ENCODE measurements at regions not wholly inside any gene's neighbourhood (a gene's known extent, or its start where the extent isn't known, plus 50 kb on each side); places are given as distances from the start of the nearest gene placed in this dataset.

DNA sequence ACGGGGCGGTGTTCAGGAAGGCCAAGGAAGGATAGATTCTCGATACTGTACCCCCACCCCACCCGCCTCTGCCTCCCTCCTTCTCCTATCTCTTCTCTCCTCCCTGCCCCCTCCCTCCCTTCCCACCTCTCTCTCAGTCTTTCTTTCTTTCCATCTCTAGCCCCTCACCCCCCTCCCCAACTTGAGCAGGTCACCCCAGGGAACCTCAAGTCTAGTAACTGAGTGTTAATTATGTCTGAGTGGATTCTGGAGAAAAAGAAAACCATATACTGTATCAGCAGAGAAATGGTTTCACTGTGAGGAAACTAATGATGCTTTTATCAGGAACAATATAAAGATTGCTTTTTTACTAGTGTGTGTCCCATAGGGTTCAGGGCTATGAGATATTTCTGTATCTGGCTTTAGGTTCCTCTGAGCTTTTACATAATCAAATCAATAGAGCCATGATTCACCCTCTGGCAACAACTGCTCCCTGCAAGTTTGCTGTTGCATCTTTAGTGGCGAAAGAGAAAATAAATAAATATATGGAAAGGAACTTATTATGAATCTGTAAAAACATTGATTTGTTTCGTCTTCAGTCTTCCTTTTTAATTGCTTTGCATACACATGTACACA is 639.7 kb downstream of the CCDC171 start:
- TF ChIP-seq, protein P1, sequence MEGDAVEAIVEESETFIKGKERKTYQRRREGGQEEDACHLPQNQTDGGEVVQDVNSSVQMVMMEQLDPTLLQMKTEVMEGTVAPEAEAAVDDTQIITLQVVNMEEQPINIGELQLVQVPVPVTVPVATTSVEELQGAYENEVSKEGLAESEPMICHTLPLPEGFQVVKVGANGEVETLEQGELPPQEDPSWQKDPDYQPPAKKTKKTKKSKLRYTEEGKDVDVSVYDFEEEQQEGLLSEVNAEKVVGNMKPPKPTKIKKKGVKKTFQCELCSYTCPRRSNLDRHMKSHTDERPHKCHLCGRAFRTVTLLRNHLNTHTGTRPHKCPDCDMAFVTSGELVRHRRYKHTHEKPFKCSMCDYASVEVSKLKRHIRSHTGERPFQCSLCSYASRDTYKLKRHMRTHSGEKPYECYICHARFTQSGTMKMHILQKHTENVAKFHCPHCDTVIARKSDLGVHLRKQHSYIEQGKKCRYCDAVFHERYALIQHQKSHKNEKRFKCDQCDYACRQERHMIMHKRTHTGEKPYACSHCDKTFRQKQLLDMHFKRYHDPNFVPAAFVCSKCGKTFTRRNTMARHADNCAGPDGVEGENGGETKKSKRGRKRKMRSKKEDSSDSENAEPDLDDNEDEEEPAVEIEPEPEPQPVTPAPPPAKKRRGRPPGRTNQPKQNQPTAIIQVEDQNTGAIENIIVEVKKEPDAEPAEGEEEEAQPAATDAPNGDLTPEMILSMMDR (conservative IDR thresholded peaks at IDR 0.05; ENCODE audit: low read length), result no peak
- DNase-seq (ENCODE audit: low read depth), result peak; percentile 61
- H3K4me3 ChIP-seq (ENCODE audit: low read length), result no peak overlapping the region

DNA sequence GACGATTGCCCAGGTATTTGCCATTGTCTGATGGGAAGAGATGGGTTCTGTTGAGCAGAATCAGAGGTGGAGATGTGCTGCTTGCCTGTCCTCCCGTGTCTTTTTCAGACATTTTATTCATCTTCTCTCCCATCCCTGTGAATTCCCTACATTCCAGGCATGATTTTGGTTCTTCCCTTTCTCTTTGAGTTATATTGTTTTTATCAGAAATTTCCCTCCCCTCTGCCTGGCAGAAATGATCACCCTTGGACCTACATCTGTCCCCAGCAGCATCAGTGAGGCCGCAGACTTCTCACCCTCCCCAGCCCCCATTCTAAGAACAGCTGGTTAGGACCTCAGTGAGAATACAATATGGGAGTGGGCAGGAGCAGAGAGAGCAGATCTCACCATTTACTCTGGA is 640.2 kb downstream of the CCDC171 start:
- peak; percentile 41 for DNase-seq (ENCODE audit: low read depth)

DNA sequence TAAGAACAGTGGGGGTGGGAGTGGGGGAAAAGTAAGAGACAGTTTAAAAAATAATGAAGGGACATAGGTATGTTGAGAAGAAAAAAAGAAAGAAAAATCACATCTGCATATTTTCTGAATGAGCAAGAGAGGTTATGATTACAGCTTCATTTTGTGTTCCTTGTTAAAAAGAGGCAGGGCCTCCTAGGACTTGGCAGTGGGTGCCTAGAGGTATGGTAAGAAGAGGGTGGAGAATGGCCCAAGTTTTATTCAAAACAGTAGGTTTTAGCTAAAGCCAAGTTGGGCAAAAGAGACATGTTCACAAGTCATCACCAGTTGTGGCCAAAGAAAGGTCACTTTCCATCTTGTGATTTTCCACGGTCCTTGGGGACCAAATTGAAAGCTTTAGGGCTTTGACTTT is 643.4 kb downstream of the CCDC171 start:
- TF ChIP-seq, protein P1 (conservative IDR thresholded peaks at IDR 0.05; ENCODE audit: low read length), result no peak
- no peak for DNase-seq (ENCODE audit: low read depth)
- no peak overlapping the region for H3K4me3 ChIP-seq (ENCODE audit: low read length)

More for the DNA sequence above, 640.2 kb downstream of the CCDC171 start:
- no peak overlapping the region for H3K4me3 ChIP-seq (ENCODE audit: low read length)
- TF ChIP-seq, protein P1 (conservative IDR thresholded peaks at IDR 0.05; ENCODE audit: low read length), result no peak

DNA sequence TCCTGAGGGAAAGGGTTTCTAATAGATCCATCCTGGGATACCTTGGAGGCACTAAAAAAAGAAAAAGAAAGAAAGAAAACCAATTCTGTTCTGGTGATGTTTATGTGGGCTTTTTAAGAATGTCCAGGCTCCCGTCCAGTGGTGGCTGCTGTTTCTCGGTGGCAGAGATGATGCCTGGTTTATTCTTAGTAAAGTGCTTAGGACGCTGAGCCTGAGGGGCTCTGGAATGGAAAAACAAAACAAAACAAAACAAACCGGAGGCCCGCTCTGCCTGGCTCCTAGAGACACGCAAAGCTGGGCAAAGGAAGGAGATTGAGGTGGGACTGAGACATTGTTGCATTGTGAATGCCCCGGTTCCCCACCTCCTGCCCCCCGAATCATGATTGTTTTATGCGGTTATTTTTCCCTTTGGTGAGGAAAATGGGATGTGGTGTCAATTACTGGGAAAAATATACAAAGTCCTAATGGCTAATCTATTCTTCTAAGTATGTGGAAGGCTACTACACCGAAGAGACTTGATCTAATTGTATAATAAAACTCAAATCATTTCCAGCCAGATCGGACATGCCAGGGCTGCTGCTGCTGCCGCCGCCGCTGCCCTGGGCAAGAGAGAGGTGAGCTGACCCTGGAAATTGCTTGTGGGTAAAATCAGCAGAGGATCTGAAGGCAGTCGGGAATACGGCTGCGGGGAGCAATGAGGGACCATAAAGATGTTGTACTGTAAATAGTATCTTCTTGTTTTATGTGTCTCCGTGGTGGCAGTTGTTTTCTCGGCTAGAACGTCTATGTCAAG is 644.9 kb downstream of the CCDC171 start:
- TF ChIP-seq, protein P1 (conservative IDR thresholded peaks at IDR 0.05; ENCODE audit: low read length), result no peak
- DNase-seq (ENCODE audit: low read depth), result peak; percentile 46
- H3K4me3 ChIP-seq (ENCODE audit: low read length), result no peak overlapping the region

DNA sequence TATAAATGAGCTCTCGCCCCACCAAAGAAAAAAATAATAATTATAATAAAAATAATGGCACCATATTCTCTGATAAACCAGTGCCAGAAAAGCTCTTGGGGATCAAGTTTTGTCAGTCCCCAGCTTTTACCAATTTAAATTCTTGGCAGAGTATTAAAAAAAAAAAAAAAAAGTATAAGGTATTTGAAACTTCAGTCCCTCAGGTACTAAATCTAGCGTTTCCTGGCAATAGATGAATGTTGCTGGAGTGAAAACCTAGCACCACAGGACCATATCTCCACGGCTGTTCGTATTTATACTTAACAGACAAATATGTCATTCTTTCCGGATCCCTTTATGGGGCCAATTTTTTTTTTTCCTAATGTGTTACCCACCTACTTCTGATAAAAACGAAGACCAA is 646.2 kb downstream of the CCDC171 start:
- DNase-seq (ENCODE audit: low read depth), result no peak
- no peak overlapping the region for H3K4me3 ChIP-seq (ENCODE audit: low read length)
- TF ChIP-seq, protein P1 (conservative IDR thresholded peaks at IDR 0.05; ENCODE audit: low read length), result no peak

DNA sequence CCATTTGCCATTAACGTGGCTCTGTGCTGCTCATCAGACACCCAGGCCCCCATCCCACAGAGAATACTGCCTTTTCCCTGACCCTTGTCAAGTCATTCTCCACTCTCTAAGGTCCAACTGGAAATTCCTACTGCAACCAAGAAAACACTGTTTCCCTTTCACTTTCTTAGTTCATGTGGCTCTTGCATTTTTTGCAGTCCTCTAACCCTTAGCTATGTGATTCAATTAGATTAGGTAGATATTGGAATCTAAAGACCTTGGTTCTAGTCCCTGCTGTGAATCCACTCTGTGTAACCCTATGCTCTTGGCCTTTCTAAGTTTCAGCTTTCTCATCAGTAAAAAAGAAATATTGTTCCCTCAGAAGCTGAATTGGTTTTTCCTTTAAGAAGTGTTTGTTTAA is 649.4 kb downstream of the CCDC171 start:
- H3K4me3 ChIP-seq (ENCODE audit: low read length), result no peak overlapping the region
- TF ChIP-seq, protein P1 (conservative IDR thresholded peaks at IDR 0.05; ENCODE audit: low read length), result no peak
- DNase-seq (ENCODE audit: low read depth), result no peak

Measured in AG10803 (cell line).